ENCODE measurements at regions not wholly inside any gene's neighbourhood (a gene's known extent, or its start where the extent isn't known, plus 50 kb on each side); places are given as distances from the start of the nearest gene placed in this dataset.

DNA sequence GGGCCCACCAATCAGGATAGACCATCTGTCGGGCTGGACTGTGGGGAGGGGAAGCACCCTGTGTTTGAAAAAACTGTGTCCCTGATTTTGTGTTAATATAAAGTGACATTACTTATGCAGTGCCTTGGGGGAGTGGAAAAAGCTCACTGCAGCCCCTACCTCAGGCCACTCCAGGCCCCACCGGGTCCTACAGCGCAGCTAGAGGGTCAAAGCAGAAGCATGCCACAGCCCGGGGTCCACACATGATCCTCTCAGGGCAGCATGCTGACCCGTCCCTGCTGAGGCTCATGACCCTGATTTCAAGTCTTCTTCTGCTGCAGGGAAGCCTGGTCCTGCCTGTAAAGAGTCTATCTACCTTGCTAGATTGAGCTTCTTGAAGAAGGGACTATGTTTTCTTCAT, 133.0 kb upstream of the PLCB4 start:
- TF ChIP-seq, protein P1, sequence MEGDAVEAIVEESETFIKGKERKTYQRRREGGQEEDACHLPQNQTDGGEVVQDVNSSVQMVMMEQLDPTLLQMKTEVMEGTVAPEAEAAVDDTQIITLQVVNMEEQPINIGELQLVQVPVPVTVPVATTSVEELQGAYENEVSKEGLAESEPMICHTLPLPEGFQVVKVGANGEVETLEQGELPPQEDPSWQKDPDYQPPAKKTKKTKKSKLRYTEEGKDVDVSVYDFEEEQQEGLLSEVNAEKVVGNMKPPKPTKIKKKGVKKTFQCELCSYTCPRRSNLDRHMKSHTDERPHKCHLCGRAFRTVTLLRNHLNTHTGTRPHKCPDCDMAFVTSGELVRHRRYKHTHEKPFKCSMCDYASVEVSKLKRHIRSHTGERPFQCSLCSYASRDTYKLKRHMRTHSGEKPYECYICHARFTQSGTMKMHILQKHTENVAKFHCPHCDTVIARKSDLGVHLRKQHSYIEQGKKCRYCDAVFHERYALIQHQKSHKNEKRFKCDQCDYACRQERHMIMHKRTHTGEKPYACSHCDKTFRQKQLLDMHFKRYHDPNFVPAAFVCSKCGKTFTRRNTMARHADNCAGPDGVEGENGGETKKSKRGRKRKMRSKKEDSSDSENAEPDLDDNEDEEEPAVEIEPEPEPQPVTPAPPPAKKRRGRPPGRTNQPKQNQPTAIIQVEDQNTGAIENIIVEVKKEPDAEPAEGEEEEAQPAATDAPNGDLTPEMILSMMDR (conservative IDR thresholded peaks at IDR 0.05; ENCODE audit: low read depth, low read length): no peak
- no peak for DNase-seq (ENCODE audit: low read depth)
- no peak overlapping the region for H3K4me3 ChIP-seq (ENCODE audit: low read length)

DNA sequence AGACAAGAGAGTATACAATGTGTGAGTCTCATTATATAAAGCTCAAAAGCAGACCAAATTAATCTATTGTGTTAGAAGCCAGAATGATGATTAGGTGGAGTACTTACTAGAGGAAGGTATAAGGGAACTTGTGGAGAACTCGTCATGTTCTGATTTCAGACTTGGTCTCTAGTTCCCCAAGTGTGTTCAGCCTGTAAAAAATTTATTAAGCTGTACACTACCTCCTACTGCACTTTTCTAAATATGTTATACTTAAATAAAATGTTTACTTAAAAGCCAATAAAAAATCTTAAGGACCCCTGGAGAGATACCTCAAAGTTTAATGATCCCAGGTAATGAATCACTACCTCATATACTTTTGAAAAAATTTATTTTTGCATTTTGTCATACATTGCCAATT, 130.4 kb upstream of the PLCB4 start:
- DNase-seq (ENCODE audit: low read depth): no peak
- H3K4me3 ChIP-seq (ENCODE audit: low read length): no peak overlapping the region
- TF ChIP-seq, protein P1 (conservative IDR thresholded peaks at IDR 0.05; ENCODE audit: low read depth, low read length): no peak

DNA sequence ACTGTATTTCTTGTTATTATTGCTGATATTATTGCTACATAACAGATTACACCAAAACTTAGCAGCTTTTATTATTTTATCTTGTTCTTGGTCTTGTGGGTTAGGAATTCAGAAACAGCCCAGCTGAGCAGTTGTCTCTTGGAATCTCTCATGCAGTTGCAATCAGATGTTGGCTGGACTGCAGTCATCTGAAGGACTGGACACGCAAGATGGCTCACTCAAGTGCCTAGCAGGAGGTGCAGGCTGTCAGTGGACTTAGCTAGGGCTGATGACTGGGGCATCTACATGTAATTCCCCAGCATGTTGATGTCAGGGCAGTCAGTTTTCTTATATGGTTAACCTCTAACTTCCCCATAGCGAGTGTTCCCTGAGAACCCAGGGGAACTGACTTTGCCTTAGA, 128.6 kb upstream of the PLCB4 start:
- DNase-seq (ENCODE audit: low read depth): no peak
- no peak overlapping the region for H3K4me3 ChIP-seq (ENCODE audit: low read length)
- TF ChIP-seq, protein P1 (conservative IDR thresholded peaks at IDR 0.05; ENCODE audit: low read depth, low read length): no peak

DNA sequence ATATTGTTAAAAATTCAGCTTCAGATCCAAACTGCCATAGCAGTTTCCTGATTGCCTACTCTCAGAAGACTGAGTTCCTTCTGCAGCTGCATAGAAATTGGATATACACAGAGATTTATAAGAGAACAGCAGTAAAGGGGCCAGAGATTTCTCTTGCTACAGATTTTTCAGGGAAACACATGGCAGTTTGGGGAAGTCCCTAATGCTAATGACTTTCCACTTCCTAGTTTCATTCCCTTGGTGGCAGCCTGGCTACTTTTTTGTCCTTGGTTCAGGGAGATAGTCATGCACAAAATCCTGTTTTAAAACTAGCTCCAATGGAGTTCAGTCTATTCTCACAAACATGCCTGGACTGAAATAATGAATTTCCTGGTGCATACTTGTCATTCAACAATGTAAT, 125.3 kb upstream of the PLCB4 start:
- no peak overlapping the region for H3K4me3 ChIP-seq (ENCODE audit: low read length)
- no peak for DNase-seq (ENCODE audit: low read depth)
- TF ChIP-seq, protein P1 (conservative IDR thresholded peaks at IDR 0.05; ENCODE audit: low read depth, low read length): no peak

DNA sequence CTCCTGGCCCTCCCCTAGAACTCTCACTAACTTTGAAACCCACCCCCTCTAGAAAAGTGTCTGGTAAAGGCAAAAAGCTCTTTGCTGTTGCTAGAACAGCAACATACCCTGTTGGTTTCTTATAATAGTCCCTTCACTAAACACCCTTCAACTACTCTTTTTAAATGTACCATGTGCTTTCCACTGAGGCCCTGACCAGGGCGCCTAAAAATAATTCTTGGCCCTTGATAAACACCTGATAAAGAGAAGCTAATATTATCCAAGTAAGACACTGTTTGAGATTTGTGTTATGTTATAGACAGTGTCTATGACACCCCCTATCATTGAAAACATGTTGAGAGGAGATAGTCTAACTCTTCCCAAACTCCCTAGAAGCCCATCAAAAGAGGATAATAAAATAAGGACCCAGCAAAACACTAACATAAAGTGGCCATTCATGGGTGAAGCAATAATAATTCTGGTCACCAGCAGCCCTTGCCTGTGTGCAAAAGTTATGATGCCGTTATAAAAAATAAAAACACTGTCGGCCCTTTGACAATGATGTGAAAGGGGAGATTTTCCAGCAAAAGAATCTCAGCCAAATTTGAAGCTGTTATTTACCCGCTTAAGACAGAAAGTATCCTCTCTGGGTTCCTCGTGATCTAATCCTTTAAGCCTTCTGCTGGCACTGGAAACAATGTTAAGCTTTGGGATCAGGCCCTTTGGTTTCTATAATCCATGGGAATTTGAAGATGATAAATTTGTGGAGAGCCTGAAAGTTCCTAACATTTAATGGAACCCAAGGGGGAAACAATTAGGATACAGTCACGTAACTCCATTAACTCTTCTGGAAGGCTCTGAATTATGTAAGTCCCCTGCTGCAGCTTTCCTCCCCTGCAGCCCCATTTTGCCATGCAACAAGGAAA, 122.6 kb upstream of the PLCB4 start:
- H3K4me3 ChIP-seq (ENCODE audit: low read length): no peak overlapping the region
- TF ChIP-seq, protein P1 (conservative IDR thresholded peaks at IDR 0.05; ENCODE audit: low read depth, low read length): no peak
- peak; percentile 84 for DNase-seq (ENCODE audit: low read depth)

DNA sequence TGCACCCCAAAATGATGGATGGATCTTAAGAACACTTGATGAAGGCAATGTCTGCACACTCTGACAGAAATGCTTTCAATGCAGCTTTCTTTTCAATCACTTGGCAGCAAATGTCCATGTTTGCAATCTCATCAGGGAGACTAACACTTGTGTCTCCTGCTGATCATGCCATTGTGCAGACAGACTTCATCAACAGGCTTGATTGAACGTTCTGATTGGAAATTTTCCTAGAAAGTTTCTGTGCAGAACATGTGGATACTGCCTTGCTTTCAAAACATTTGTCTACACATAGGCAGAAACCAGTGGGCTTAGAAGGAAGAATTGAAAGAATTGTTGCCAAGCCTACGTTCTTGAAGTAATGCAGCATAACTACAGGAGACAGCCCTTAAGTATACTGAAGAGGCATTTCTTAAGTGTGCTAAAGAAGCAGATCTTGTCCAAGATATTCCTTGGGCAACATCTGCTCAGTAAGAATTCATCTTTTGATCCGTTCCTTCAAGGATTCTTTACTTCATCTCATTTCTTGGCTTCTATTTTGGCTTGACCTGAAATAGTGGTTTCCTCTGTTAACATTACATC, 120.4 kb upstream of the PLCB4 start:
- DNase-seq (ENCODE audit: low read depth): no peak
- no peak overlapping the region for H3K4me3 ChIP-seq (ENCODE audit: low read length)
- TF ChIP-seq, protein P1 (conservative IDR thresholded peaks at IDR 0.05; ENCODE audit: low read depth, low read length): no peak

DNA sequence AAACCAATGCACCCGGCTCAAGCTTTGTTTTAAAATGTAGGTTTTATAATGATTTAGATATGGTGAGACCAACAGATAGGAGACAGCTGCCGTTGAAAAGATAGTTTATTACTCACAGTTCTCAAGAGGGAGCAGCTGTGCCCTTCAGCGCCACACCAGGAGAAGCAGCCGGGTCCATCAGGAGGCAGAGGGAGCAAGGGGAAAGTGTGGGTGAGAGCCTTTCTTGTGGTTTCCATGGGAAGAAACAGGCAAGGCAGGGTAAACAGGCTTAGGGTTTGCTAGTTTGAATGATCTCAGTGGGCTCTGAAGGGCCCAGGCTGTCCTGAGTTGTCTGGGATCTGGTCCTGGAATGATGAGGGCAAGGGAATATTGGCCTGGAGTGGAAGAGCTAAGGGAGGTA, 117.7 kb upstream of the PLCB4 start:
- DNase-seq (ENCODE audit: low read depth): no peak
- TF ChIP-seq, protein P1 (conservative IDR thresholded peaks at IDR 0.05; ENCODE audit: low read depth, low read length): no peak
- no peak overlapping the region for H3K4me3 ChIP-seq (ENCODE audit: low read length)
